ACC112 (cell line): ENCODE measurements at regions not wholly inside any gene's neighbourhood (a gene's known extent, or its start where the extent isn't known, plus 50 kb on each side); places are given as distances from the start of the nearest gene placed in this dataset.
"Not testable (repeated sequence)": the region's sequence is repeated elsewhere in the genome, so short reads cannot be mapped to it uniquely, and the experiment has no call there.

Experiments used
- H2AFZ ChIP-seq: fragments of 200-600 bp; sonication (generic); one replicate; pipeline ENCODE4 v1.6.0; 2017; ENCODE audit warnings: antibody characterized with exemption, low read length; ENCODE audit not compliant: unreplicated experiment
- H3K27ac ChIP-seq: fragments of 200-600 bp; sonication (generic); 2 replicates; pipeline ENCODE4 v1.5.1; 2014; ENCODE audit warnings: low read depth, mild to moderate bottlenecking, antibody characterized with exemption, low read length, moderate library complexity
- H3K27me3 ChIP-seq: fragments of 200-600 bp; sonication (generic); 2 replicates; pipeline ENCODE4 v1.6.1; 2014; ENCODE audit warnings: mild to moderate bottlenecking, antibody characterized with exemption, low read length, moderate library complexity, mixed read lengths; ENCODE audit not compliant: insufficient read depth
- H3K36me3 ChIP-seq: fragments of 200-600 bp; sonication (generic); 2 replicates; pipeline ENCODE4 v1.6.1; 2016; ENCODE audit warnings: mild to moderate bottlenecking, antibody characterized with exemption, low read length, moderate library complexity, mixed read lengths; ENCODE audit not compliant: insufficient read depth
- H3K4me1 ChIP-seq: fragments of 200-600 bp; sonication (generic); one replicate; pipeline ENCODE4 v1.6.1; 2016; ENCODE audit warnings: low read length, mixed read lengths; ENCODE audit not compliant: insufficient read depth, unreplicated experiment, control insufficient read depth
- H3K4me3 ChIP-seq: fragments of 200-600 bp; sonication (generic); 2 replicates; pipeline ENCODE4 v1.5.1; 2014; ENCODE audit warnings: mild to moderate bottlenecking, low read depth, low read length
- H3K79me2 ChIP-seq: fragments of 200-600 bp; sonication (generic); one replicate; pipeline ENCODE4 v1.6.0; 2016; ENCODE audit warnings: low read length; ENCODE audit not compliant: control insufficient read depth, unreplicated experiment, insufficient read depth

DNA sequence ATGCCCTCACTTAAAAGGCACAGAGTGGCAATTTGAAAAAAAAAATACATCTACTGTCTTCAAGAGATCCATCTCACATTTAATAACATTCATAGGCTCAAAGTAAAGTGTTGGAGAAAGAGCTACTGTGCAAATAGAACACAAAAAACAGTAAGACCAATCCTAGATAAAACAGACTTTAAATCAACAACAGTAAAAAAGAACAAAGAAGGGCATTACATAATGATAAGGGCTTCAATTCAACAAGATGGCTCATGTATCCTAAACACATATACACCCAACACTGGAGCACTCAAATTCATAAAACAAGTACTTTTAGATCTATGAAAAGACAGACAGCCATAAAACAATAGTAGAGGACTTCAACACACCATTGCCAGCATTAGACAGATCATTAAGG, 93.6 kb upstream of the PCED1B start:
- H3K36me3 ChIP-seq = no peaks in the 10 kb centered on the region
- H3K27ac ChIP-seq = no peak overlapping the region
- H3K4me1 ChIP-seq = no peaks in the 10 kb centered on the region
- H3K27me3 ChIP-seq = no peaks in the 10 kb centered on the region
- H2AFZ ChIP-seq = no peak overlapping the region
- no peak overlapping the region for H3K4me3 ChIP-seq
- no peaks in the 10 kb centered on the region for H3K79me2 ChIP-seq

- not testable (repeated sequence) for H3K4me1 ChIP-seq, H3K4me3 ChIP-seq, H3K27me3 ChIP-seq
Measured at GRCh38 chr12:46988122-46988521, 91.3 kb upstream of the PCED1B start.

DNA sequence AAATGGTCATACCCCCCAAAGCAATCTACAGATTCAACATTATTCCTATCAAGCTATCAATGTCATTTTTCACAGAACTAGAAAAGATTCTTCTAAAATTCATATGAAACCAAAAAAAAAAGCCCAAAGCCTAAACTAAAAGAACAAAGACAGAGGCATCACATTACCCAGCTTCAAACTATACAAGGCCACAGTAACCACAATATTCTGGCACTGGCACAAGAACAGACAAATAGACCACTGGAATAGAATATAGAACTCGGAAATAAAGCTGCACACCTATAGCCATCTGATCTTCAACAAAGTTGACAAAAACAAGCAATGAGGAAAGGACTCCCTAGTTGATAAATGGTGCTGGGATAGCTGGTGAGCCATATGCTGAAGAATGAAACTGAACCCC, 89.2 kb upstream of the PCED1B start:
- H3K27me3 ChIP-seq = no peaks in the 10 kb centered on the region
- no peak overlapping the region for H3K27ac ChIP-seq
- H3K79me2 ChIP-seq = no peaks in the 10 kb centered on the region
- H2AFZ ChIP-seq = no peak overlapping the region
- H3K4me1 ChIP-seq = no peaks in the 10 kb centered on the region
- no peaks in the 10 kb centered on the region for H3K36me3 ChIP-seq
- no peak overlapping the region for H3K4me3 ChIP-seq

More at GRCh38 chr12:46988122-46988521, 91.3 kb upstream of the PCED1B start:
- H3K79me2 ChIP-seq, H3K36me3 ChIP-seq, H2AFZ ChIP-seq, H3K27ac ChIP-seq: not testable (repeated sequence)

- not testable (repeated sequence) for H3K27ac ChIP-seq, H3K79me2 ChIP-seq, H3K4me3 ChIP-seq, H3K4me1 ChIP-seq, H3K27me3 ChIP-seq, H2AFZ ChIP-seq, H3K36me3 ChIP-seq
Measured at GRCh38 chr12:46992051-46992450, 87.4 kb upstream of the PCED1B start.

- H3K36me3 ChIP-seq = no peaks in the 10 kb centered on the region
- H3K4me3 ChIP-seq = no peak overlapping the region
- H3K27ac ChIP-seq = peak overlapping the region; percentile 56
- no peak overlapping the region for H2AFZ ChIP-seq
- no peaks in the 10 kb centered on the region for H3K27me3 ChIP-seq
- peaks cover 12% of the 10 kb centered on the region for H3K4me1 ChIP-seq
- no peaks in the 10 kb centered on the region for H3K79me2 ChIP-seq
Measured at GRCh38 chr12:46998811-46999368, 80.5 kb upstream of the PCED1B start.

DNA sequence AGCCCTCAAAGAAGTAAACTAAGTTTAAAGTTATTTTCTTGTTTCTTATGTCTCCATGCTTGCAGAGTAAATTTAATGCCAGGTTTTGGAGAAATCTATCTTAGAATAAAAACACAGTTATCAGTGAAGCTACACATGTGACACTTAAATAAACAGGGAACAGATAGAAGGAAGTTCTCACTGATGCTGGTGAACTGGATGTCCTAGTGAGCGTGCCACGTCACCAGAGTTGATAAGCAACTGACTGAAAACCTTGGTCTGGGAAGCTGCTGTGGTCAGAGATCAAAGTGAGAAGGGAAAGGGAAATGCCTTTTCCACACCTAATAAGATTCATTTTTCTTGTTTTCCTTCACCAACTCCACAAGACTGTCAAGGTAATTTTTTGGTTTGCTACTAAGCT, 74.8 kb upstream of the PCED1B start:
- Histone ChIP-seq H3K79me2 (no peaks in the 10 kb centered on the region), H3K27me3 (no peaks in the 10 kb centered on the region), H3K27ac (no peak overlapping the region)

GRCh38 chr12:47007048-47007447, 72.4 kb upstream of the PCED1B start:
- Histone ChIP-seq H3K36me3 (no peaks in the 10 kb centered on the region), H3K27me3 (no peaks in the 10 kb centered on the region), H3K79me2 (no peaks in the 10 kb centered on the region), H3K4me1 (no peaks in the 10 kb centered on the region), H3K27ac (no peak overlapping the region), H2AFZ (no peak overlapping the region), H3K4me3 (no peak overlapping the region)

More for the DNA sequence above, 74.8 kb upstream of the PCED1B start:
- no peak overlapping the region for H2AFZ ChIP-seq
- no peak overlapping the region for H3K4me3 ChIP-seq
- no peaks in the 10 kb centered on the region for H3K4me1 ChIP-seq
- H3K36me3 ChIP-seq = no peaks in the 10 kb centered on the region

- Histone ChIP-seq H3K4me3 (no peak overlapping the region), H3K27me3 (no peaks in the 10 kb centered on the region), H3K36me3 (no peaks in the 10 kb centered on the region), H3K4me1 (peaks cover 19% of the 10 kb centered on the region), H3K27ac (no peak overlapping the region), H3K79me2 (no peaks in the 10 kb centered on the region), H2AFZ (no peak overlapping the region)
Measured at GRCh38 chr12:47012552-47012951, 66.9 kb upstream of the PCED1B start.

- Histone ChIP-seq H3K4me3 (peak overlapping the region; percentile 6; the same call in 1 of the 2 replicates), H3K79me2 (no peaks in the 10 kb centered on the region), H3K4me1 (peaks cover 28% of the 10 kb centered on the region), H3K27me3 (no peaks in the 10 kb centered on the region), H3K27ac (peak overlapping the region; percentile 47), H2AFZ (peak overlapping the region; percentile 72), H3K36me3 (no peaks in the 10 kb centered on the region)
Measured at GRCh38 chr12:47014474-47014873, 64.9 kb upstream of the PCED1B start.

DNA sequence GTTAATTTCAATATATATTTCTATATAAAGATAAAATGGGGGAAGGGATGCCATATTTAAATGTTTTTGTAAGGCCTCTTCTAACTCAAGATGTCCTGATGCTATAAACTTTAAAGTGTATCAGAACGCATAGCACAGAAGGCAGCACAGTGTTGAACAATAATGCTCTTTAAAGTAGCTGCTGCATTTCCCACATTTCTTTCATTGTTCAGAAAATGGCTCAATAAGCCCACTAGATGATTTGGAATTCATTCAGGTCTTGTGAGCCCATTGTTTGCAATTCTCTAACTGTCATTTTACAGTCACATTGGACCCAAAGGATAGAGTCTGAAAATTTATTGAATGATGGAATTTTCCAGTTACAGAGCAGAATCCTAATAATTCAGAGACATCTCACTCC, 64.0 kb upstream of the PCED1B start:
- H3K4me1 ChIP-seq = peaks cover 28% of the 10 kb centered on the region
- H3K79me2 ChIP-seq = no peaks in the 10 kb centered on the region
- H2AFZ ChIP-seq = no peak overlapping the region
- no peak overlapping the region for H3K27ac ChIP-seq
- no peaks in the 10 kb centered on the region for H3K36me3 ChIP-seq
- no peak overlapping the region for H3K4me3 ChIP-seq
- no peaks in the 10 kb centered on the region for H3K27me3 ChIP-seq

DNA sequence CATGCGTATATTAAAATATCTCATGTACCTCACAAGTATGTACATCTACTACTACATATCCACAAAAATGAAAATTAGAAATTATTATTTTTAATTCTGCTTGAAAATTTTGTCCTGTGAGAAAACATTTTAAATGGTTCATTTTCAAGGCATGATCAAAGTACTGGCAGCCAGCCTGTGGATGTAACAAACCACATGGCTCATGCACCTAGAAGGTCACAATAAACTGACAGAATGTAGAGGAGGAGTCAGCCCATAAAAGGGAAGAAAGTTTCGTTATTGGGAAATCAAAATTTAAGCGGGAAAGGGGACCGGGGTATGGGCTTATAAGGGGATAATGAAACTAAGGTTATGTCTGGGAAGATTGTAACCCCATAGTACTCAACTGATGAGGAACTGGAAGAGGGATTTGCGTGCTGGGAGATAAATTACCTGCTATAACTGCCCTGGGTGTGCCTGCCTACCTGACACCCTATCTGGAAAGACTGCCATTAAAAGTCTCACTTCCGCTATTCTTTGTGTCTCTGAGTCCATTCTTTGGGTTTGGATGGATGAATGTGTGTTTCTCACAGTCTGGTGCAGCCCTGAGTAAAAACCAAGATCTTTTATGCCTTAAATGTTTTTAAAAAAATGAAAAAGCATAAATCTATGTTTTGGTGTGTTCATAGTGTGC, 62.2 kb upstream of the PCED1B start:
- Histone ChIP-seq H3K36me3 (no peaks in the 10 kb centered on the region), H3K27me3 (no peaks in the 10 kb centered on the region), H3K4me3 (no peak overlapping the region), H3K27ac (no peak overlapping the region), H3K79me2 (no peaks in the 10 kb centered on the region), H2AFZ (peak overlapping the region; percentile 70), H3K4me1 (peaks cover 35% of the 10 kb centered on the region)
